Breast epithelium (tissue), 4 donors: ENCODE measurements at regions not wholly inside any gene's neighbourhood (a gene's known extent, or its start where the extent isn't known, plus 50 kb on each side); places are given as distances from the start of the nearest gene placed in this dataset.

Experiments
- DNase-seq, 2 donors: peaks; one replicate each; pipeline ENCODE4 v3.0.0-alpha.2; 2019; ENCODE audit warnings: low spot score in 2 of 2
- H3K27ac ChIP-seq, 2 donors: fragments of 200-600 bp; sonication (generic) in 1 of 2; one replicate each; pipeline ENCODE4 v1.5.1; 2016 to 2019; ENCODE audit warnings: mild to moderate bottlenecking in 1 of 2
- H3K27me3 ChIP-seq, 2 donors: fragments of 200-600 bp; sonication (generic) in 1 of 2; one replicate each; pipeline versions ENCODE4 v1.5.1 to v1.6.0; 2017 to 2019; ENCODE audit warnings: control low read depth in 1 of 2, mild to moderate bottlenecking in 1 of 2
- H3K36me3 ChIP-seq: fragments of 200-600 bp; one replicate; pipeline ENCODE4 v1.5.1; 2019
- H3K4me1 ChIP-seq, 2 donors: fragments of 200-600 bp; sonication (generic); one replicate each; pipeline ENCODE4 v1.5.1; 2016 to 2019; ENCODE audit warnings: control low read depth in 1 of 2
- H3K4me3 ChIP-seq, 3 donors: fragments of 200-600 bp; sonication (generic); 1 replicate in 2 of 3; 2 replicates in 1 of 3; pipeline ENCODE4 v1.5.1; 2016 to 2019; ENCODE audit warnings: mild to moderate bottlenecking in 3 of 3, moderate library complexity in 2 of 3
- H3K9me3 ChIP-seq, 2 donors: fragments of 200-600 bp; sonication (generic) in 1 of 2; one replicate each; pipeline ENCODE4 v1.5.1; 2016 to 2019; ENCODE audit warnings: control low read depth in 1 of 2
- POLR2A ChIP-seq: fragments of 450-650 bp; IDR thresholded peaks from one replicate; pipeline ENCODE4 v1.6.1; 2016; ENCODE audit warnings: antibody characterized with exemption, mild to moderate bottlenecking, moderate library complexity
- POLR2AphosphoS5 ChIP-seq, 3 donors: sonication (generic); formaldehyde crosslinking; IDR thresholded peaks; one replicate each; pipeline ENCODE4 v1.6.1; 2017; ENCODE audit warnings: antibody characterized with exemption in 3 of 3
- intact Hi-C: fragments of 100-400 bp; cut with DNase I; formaldehyde crosslinking; loops from one replicate; pipeline ENCODE4 v1.15.1; 2023; ENCODE audit warnings: low total_unique reads
- TF ChIP-seq, protein P1 (sequence below), 3 donors: fragments of 450-650 bp; IDR thresholded peaks; one replicate each; pipeline ENCODE4 v1.5.1; 2016 to 2017; ENCODE audit warnings: antibody characterized with exemption in 3 of 3, mild to moderate bottlenecking in 3 of 3, moderate library complexity in 3 of 3

DNA sequence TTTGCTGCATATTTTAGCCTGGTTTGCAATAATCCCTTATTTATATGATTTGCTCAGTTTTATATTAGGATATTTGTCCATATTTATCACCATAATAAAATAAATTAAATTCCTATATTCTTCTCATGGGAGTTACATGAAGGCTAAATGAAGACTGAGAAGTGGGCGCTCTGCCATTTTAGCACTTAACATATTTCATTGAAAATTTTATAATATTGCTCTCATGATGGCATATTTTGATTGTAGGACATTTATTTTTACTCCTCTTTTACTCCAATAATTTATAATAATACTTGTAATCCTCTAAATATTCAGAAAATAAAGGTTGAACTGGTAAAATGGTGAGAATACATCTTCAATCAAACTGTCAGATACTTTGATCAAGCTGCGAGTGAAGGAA, 99.8 kb upstream of the SEMA3A start:
- Histone ChIP-seq H3K27me3 (no peaks in the 10 kb centered on the region), H3K36me3 (no peaks in the 10 kb centered on the region), H3K27ac (no peak overlapping the region), H3K4me1 (no peaks in the 10 kb centered on the region), H3K4me3 (no peak overlapping the region), H3K9me3 (no peaks in the 10 kb centered on the region)
- no peak for DNase-seq
- TF ChIP-seq, protein P1, sequence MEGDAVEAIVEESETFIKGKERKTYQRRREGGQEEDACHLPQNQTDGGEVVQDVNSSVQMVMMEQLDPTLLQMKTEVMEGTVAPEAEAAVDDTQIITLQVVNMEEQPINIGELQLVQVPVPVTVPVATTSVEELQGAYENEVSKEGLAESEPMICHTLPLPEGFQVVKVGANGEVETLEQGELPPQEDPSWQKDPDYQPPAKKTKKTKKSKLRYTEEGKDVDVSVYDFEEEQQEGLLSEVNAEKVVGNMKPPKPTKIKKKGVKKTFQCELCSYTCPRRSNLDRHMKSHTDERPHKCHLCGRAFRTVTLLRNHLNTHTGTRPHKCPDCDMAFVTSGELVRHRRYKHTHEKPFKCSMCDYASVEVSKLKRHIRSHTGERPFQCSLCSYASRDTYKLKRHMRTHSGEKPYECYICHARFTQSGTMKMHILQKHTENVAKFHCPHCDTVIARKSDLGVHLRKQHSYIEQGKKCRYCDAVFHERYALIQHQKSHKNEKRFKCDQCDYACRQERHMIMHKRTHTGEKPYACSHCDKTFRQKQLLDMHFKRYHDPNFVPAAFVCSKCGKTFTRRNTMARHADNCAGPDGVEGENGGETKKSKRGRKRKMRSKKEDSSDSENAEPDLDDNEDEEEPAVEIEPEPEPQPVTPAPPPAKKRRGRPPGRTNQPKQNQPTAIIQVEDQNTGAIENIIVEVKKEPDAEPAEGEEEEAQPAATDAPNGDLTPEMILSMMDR (IDR thresholded peaks at IDR 0.05): no peak
- intact Hi-C loops: no loop called here

- Histone ChIP-seq H3K9me3 (no peaks in the 10 kb centered on the region), H3K36me3 (no peaks in the 10 kb centered on the region), H3K4me1 (no peaks in the 10 kb centered on the region), H3K27me3 (no peaks in the 10 kb centered on the region), H3K4me3 (no peak overlapping the region), H3K27ac (no peak overlapping the region)
- DNase-seq: no peak
- TF ChIP-seq, protein P1 (IDR thresholded peaks at IDR 0.05): no peak
- no peak for TF ChIP-seq POLR2A
- TF ChIP-seq POLR2AphosphoS5 (IDR thresholded peaks at IDR 0.05): no peak
- intact Hi-C loops: no loop called here
Measured at GRCh38 chr7:84291756-84292155, 97.2 kb upstream of the SEMA3A start.

- Histone ChIP-seq H3K4me3 (no peak overlapping the region), H3K27ac (no peak overlapping the region), H3K27me3 (no peaks in the 10 kb centered on the region), H3K4me1 (no peaks in the 10 kb centered on the region), H3K36me3 (no peaks in the 10 kb centered on the region), H3K9me3 (no peaks in the 10 kb centered on the region)
- no peak for DNase-seq
- TF ChIP-seq POLR2AphosphoS5 (IDR thresholded peaks at IDR 0.05): no peak
- TF ChIP-seq, protein P1 (IDR thresholded peaks at IDR 0.05): no peak
- no peak for TF ChIP-seq POLR2A
- intact Hi-C loops: no loop called here
Measured at GRCh38 chr7:84283798-84284197, 89.2 kb upstream of the SEMA3A start.

DNA sequence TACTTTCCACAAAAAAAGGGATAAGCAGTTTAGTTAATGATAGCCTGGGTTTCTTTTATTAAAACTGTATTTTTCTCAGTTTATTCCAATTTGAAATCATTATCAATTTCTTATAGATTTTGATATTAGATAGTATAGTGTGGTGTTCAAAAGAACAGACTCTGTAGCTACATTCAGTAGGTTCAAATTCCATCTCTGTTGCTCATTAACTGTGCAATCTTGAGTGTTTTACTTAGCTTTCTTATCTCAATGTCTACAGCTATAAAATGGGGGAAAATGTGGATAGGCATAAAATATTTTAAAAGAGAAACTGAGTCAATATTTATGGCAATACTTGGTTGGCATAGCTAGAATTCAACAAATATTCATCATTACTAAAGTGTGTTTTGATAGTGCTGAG, 86.9 kb upstream of the SEMA3A start:
- Histone ChIP-seq H3K27ac (no peak overlapping the region), H3K4me1 (no peaks in the 10 kb centered on the region), H3K36me3 (no peaks in the 10 kb centered on the region), H3K9me3 (no peaks in the 10 kb centered on the region), H3K27me3 (no peaks in the 10 kb centered on the region), H3K4me3 (no peak overlapping the region)
- TF ChIP-seq, protein P1 (IDR thresholded peaks at IDR 0.05): no peak
- no peak for TF ChIP-seq POLR2A
- TF ChIP-seq POLR2AphosphoS5 (IDR thresholded peaks at IDR 0.05): no peak
- no peak for DNase-seq
- intact Hi-C loops: no loop called here

DNA sequence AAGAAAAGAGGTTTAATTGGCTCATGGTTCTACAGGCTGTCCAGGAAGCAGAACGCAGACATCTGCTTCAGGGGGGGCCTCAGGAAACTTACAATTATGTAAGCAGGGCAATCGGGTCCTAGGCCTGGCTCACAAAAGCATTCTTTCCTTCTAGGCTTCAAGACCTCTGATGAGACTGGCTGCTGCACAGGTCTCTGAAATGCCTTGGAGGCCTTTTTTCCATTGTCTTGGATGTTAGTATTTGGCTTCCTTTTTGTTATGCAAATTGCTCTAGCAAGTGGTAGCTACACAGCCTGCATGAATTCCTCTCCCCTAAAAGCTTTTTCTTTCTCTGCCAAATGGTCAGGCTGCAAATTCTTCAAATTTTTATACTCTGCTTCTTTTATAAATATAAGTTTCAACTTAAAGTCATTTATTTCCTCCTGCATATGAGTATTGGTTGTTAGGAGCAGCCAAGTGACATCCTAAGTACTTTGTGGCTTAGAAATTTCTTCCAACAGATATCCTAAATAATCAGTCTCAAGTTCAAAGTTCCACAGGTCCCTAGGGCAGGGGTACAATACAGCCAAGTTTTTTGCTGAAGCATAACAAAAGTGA, 83.1 kb upstream of the SEMA3A start:
- intact Hi-C loops: no loop called here
- Histone ChIP-seq H3K27me3 (no peaks in the 10 kb centered on the region), H3K9me3 (no peaks in the 10 kb centered on the region), H3K4me3 (no peak overlapping the region), H3K27ac (no peak overlapping the region), H3K36me3 (no peaks in the 10 kb centered on the region), H3K4me1 (no peaks in the 10 kb centered on the region)
- DNase-seq: no peak
- TF ChIP-seq, protein P1 (IDR thresholded peaks at IDR 0.05): no peak
- no peak for TF ChIP-seq POLR2A
- no peak for TF ChIP-seq POLR2AphosphoS5 (IDR thresholded peaks at IDR 0.05)
